Neural cell (in vitro differentiated cells): ENCODE measurements at regions not wholly inside any gene's neighbourhood (a gene's known extent, or its start where the extent isn't known, plus 50 kb on each side); places are given as distances from the start of the nearest gene placed in this dataset.

Experiments
- CTCF ChIP-seq: fragments of 450-650 bp; IDR thresholded peaks from 2 replicates; pipeline ENCODE4 v1.5.1; 2014; ENCODE audit warnings: antibody characterized with exemption, mild to moderate bottlenecking, moderate library complexity; ENCODE audit not compliant: poor library complexity, severe bottlenecking
- POLR2AphosphoS5 ChIP-seq: IDR thresholded peaks from 2 replicates; pipeline ENCODE4 v1.6.1; 2012
- REST ChIP-seq: IDR thresholded peaks from 2 replicates; pipeline ENCODE4 v1.6.1; 2012; ENCODE audit warnings: borderline replicate concordance

- TF ChIP-seq POLR2AphosphoS5 (no peak), CTCF (no peak), REST (no peak)
These were observed 168.5 kb upstream of the NSMCE3 start for GRCh38 chr15:29437888-29438702.
